LNCAP (cell line): ENCODE measurements at regions not wholly inside any gene's neighbourhood (a gene's known extent, or its start where the extent isn't known, plus 50 kb on each side); places are given as distances from the start of the nearest gene placed in this dataset.

Source experiments
- CTCF ChIP-seq: fragments of 450-650 bp; IDR thresholded peaks from 2 replicates; pipeline ENCODE4 v1.5.1; 2017; ENCODE audit warnings: mild to moderate bottlenecking

DNA sequence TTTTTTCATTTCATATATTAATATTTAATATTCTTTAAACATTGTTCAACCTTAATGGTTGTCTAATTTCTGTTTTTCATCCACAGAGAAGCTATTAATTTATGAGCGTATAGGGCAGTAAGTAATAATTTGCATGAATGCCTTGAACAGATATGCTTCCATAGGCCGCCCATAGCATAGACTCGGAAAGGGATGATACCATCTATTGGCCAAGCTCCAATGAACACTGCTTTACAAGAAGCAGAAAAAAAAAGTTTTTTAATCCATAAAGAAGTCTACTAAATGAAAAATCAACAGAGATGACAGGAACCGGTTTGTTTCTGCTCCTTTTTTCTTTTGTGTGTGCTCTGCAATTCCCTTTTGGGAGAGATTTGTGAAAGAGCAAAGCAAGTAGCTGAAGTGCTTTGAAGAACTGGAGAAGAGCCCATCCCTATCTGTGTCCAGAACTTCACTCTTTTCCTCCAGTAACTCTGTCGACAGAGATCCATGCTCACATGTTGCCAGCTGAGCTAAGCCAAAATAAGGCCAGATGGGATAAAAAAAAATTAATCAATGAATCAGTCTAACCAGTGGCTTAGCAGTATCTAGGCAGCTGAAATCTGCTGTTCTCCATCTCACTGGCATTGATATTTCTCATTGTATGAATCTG, 215.9 kb upstream of the SOX21 start:
- no peak for TF ChIP-seq CTCF

DNA sequence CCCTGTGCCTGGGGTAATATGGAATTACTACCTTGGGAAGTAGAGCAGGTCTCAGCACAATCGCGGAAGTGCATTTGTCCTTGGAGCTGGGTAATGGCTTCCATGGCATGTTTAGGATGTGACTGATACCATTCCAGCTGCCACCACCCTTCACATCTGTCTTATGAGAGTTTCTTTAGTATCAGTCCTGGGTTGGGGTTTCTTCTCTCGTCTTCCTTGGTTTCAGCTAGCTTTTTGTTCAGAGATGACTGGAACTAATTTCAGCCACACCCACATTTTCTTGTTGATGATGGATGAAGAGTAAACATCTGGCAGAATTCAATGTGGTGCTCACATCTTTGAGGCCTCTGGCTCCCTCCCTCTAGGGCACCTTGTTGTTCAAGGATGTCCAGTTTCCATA, 212.9 kb upstream of the SOX21 start:
- TF ChIP-seq CTCF: no peak

- TF ChIP-seq CTCF: no peak
These were observed 208.8 kb upstream of the SOX21 start for GRCh38 chr13:94921181-94921580.

- no peak for TF ChIP-seq CTCF
These were observed 208.2 kb upstream of the SOX21 start for GRCh38 chr13:94920578-94920977.

- TF ChIP-seq CTCF: no peak
These were observed 205.5 kb upstream of the SOX21 start for GRCh38 chr13:94917824-94918223.

GRCh38 chr13:94914895-94915294, 202.6 kb upstream of the SOX21 start:
- TF ChIP-seq CTCF: no peak

- no peak for TF ChIP-seq CTCF
These were observed 194.3 kb upstream of the SOX21 start for GRCh38 chr13:94906605-94907004.
